ENCODE measurements at regions not wholly inside any gene's neighbourhood (a gene's known extent, or its start where the extent isn't known, plus 50 kb on each side); places are given as distances from the start of the nearest gene placed in this dataset.

DNA sequence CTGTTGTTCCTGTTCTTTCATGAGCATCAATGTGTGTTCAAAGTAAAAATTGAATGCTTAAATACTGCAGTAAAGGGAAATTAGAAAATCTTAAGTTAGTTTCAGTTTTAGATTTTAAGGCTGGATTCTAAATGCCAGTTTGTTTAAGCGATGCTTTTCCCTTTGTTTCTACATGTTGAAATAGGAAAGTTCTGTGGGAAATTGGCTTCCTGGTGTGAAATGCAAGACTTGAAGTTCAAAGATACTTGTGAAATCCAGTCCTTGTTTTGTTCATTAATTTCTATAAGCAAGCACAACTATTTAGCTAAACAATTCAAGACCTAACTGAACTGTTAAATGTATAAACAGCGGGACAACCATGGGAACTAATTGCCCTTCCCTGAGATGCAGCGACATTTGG lies 149.1 kb downstream of the LYPLAL1 start:
- no peaks in the 10 kb centered on the region for H3K4me1 ChIP-seq (replicated peaks in 1 of 4; ENCODE audit: control insufficient read depth in 3 of 4, insufficient read depth in 4 of 4, low read length in 3 of 4)
- no peak overlapping the region for H2BK12ac ChIP-seq (ENCODE audit: low read depth, low read length)
- H2AK5ac ChIP-seq (ENCODE audit: low read depth, low read length), result no peak overlapping the region
- no peaks in the 10 kb centered on the region for H3K79me2 ChIP-seq (ENCODE audit: control insufficient read depth in 1 of 2, insufficient read depth in 2 of 2, low read length in 2 of 2)
- no peak for FAIRE-seq
- no peak overlapping the region for H3K14ac ChIP-seq (ENCODE audit: insufficient read length)
- H2BK120ac ChIP-seq (replicated peaks; ENCODE audit: low read depth, low read length), result no peak overlapping the region
- H3K27ac ChIP-seq (ENCODE audit: low read depth, low read length), result no peak overlapping the region
- no peaks in the 10 kb centered on the region for H4K20me1 ChIP-seq (replicated peaks in 1 of 2; ENCODE audit: control insufficient read depth in 1 of 2, insufficient read depth in 2 of 2, low read length in 2 of 2)
- H3K23me2 ChIP-seq (ENCODE audit: low read depth, low read length), result no peaks in the 10 kb centered on the region
- no peak overlapping the region for H4K8ac ChIP-seq (ENCODE audit: extremely low read depth, insufficient read depth, low read length)
- H3K4me3 ChIP-seq (ENCODE audit: extremely low read depth in 1 of 4, insufficient read depth in 2 of 4, low read depth in 3 of 4, low read length in 4 of 4), result no peak overlapping the region
- H2AFZ ChIP-seq (ENCODE audit: low read length), result no peak overlapping the region
- H3K23ac ChIP-seq (ENCODE audit: insufficient read length), result no peak overlapping the region
- no peaks in the 10 kb centered on the region for H3K27me3 ChIP-seq (replicated peaks in 1 of 4; ENCODE audit: control insufficient read depth in 3 of 4, extremely low read depth in 1 of 4, insufficient read depth in 3 of 4, low read length in 3 of 4)
- H2BK15ac ChIP-seq (ENCODE audit: low read length), result no peak overlapping the region
- CTCF ChIA-PET (ENCODE audit: partially characterized antibody), result interaction anchor here (0.9 to 1.3 kb wide), 2 partner anchors 8 to 14 kb away, joined by 3 to 4 read pairs; no protein-coding TSS in a partner anchor
- H3K4me2 ChIP-seq (ENCODE audit: insufficient read depth in 1 of 2, low read depth in 2 of 2, low read length in 2 of 2), result no peak overlapping the region
- DNase-seq (ENCODE audit: low read depth in 1 of 2, low spot score in 2 of 2), result no peak
- H3K9ac ChIP-seq (replicated peaks in 1 of 4; ENCODE audit: extremely low read depth in 1 of 4, low read depth in 3 of 4, low read length in 3 of 4), result no peak overlapping the region
- POLR2A ChIA-PET (ENCODE audit: partially characterized antibody), result interaction anchor here (1.0 kb wide), 1 partner anchor 10 kb away, joined by 3 read pairs; no protein-coding TSS in a partner anchor
- H4K5ac ChIP-seq (ENCODE audit: insufficient read length, low read depth, low read length), result no peak overlapping the region
- H2BK20ac ChIP-seq (ENCODE audit: low read length), result no peak overlapping the region
- H3K56ac ChIP-seq (replicated peaks; ENCODE audit: insufficient read length, low read depth, low read length), result no peak overlapping the region
- 90% methylated on average over 3 of the region's 3 CpGs; no CpG with 5 or more reads in 1 of the 2 experiments for WGBS, 2 experiments (ENCODE audit: extremely low coverage in 1 of 2, insufficient coverage in 1 of 2, insufficient read length in 1 of 2, insufficient replicate concordance in 2 of 2, low coverage in 1 of 2, low lambda C conversion rate in 2 of 2, missing lambda C conversion rate in 1 of 2)
- H4K91ac ChIP-seq (replicated peaks; ENCODE audit: insufficient read length, low read length), result no peak overlapping the region
- TF ChIP-seq BRCA1 (IDR thresholded peaks at IDR 0.05; ENCODE audit: low read depth, low read length), result no peak
- TF ChIP-seq, protein P1, sequence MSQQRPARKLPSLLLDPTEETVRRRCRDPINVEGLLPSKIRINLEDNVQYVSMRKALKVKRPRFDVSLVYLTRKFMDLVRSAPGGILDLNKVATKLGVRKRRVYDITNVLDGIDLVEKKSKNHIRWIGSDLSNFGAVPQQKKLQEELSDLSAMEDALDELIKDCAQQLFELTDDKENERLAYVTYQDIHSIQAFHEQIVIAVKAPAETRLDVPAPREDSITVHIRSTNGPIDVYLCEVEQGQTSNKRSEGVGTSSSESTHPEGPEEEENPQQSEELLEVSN (IDR thresholded peaks at IDR 0.05), result no peak
- no peak for TF ChIP-seq EZH2 (IDR thresholded peaks at IDR 0.05; ENCODE audit: low read depth, low read length, severe bottlenecking)
- no peak for TF ChIP-seq CHD1 (IDR thresholded peaks at IDR 0.05; ENCODE audit: low read depth, low read length)
- no peak for TF ChIP-seq SIRT6 (IDR thresholded peaks at IDR 0.05; ENCODE audit: low read length)
- no peak for TF ChIP-seq TAF7 (optimal IDR thresholded peaks at IDR 0.05; ENCODE audit: borderline replicate concordance, low read depth, low read length)
- no peak for TF ChIP-seq ZNF274 (IDR thresholded peaks at IDR 0.05; ENCODE audit: borderline replicate concordance, extremely low read depth, low read length)
- no peak for TF ChIP-seq SP2 (IDR thresholded peaks at IDR 0.05; ENCODE audit: low read length)
- no peak for TF ChIP-seq POLR2A (IDR thresholded peaks at IDR 0.05; ENCODE audit: control extremely low read depth in 1 of 2, low read depth in 2 of 2, low read length in 2 of 2)
- no peak for TF ChIP-seq CEBPB (IDR thresholded peaks at IDR 0.05; ENCODE audit: low read depth, low read length)
- no peak for TF ChIP-seq NRF1 (IDR thresholded peaks at IDR 0.05; ENCODE audit: low read depth, low read length)
- no peak for TF ChIP-seq YY1 (IDR thresholded peaks at IDR 0.05; ENCODE audit: low read depth, low read length)
- no peak for TF ChIP-seq RAD21 (IDR thresholded peaks at IDR 0.05 in 1 of 2, conservative IDR thresholded peaks at IDR 0.05 in 1 of 2; ENCODE audit: low read depth in 2 of 2, low read length in 2 of 2)
- TF ChIP-seq JUND (IDR thresholded peaks at IDR 0.05; ENCODE audit: low read length), result no peak
- no peak for TF ChIP-seq NANOG (IDR thresholded peaks at IDR 0.05; ENCODE audit: insufficient read depth, low read depth, low read length, poor library complexity, severe bottlenecking)
- TF ChIP-seq SRF (IDR thresholded peaks at IDR 0.05; ENCODE audit: low read depth, low read length), result no peak
- no peak overlapping the region for H3K4ac ChIP-seq (replicated peaks; ENCODE audit: insufficient read length, low read depth, low read length)
- H2BK5ac ChIP-seq (ENCODE audit: low read depth, low read length), result no peak overlapping the region
- no peaks in the 10 kb centered on the region for H3K79me1 ChIP-seq (ENCODE audit: low read depth, low read length)
- H3K36me3 ChIP-seq (ENCODE audit: control insufficient read depth in 2 of 4, insufficient read depth in 4 of 4, low read length in 3 of 4), result no peaks in the 10 kb centered on the region
- H3K18ac ChIP-seq (ENCODE audit: extremely low read depth, low read length), result no peak overlapping the region
- no peaks in the 10 kb centered on the region for H3K9me3 ChIP-seq (ENCODE audit: insufficient read depth in 2 of 2, low read depth in 1 of 2, low read length in 1 of 2)
